Neural progenitor cell (in vitro differentiated cells): ENCODE measurements at regions not wholly inside any gene's neighbourhood (a gene's known extent, or its start where the extent isn't known, plus 50 kb on each side); places are given as distances from the start of the nearest gene placed in this dataset.
A peak's percentile ranks its signal among the peaks of the same experiment; 100 is the strongest.

Experiments used
- DNase-seq: peaks from one replicate; pipeline ENCODE4 v3.0.0-alpha.2; 2016; ENCODE audit warnings: low spot score
- H2AFZ ChIP-seq: fragments of 200-600 bp; sonication (generic); replicated peaks from 2 replicates; pipeline ENCODE4 v1.6.1; 2016; ENCODE audit warnings: antibody characterized with exemption
- H3F3A ChIP-seq: fragments of 200-600 bp; sonication (generic); 2 replicates; pipeline ENCODE4 v1.6.1; 2016; ENCODE audit warnings: antibody characterized with exemption, low read depth
- H3K27ac ChIP-seq: fragments of 200-600 bp; sonication (generic); 2 replicates; pipeline ENCODE4 v1.5.1; 2016; ENCODE audit warnings: mild to moderate bottlenecking
- H3K27me3 ChIP-seq: fragments of 200-600 bp; sonication (generic); 2 replicates; pipeline ENCODE4 v1.6.1; 2016; ENCODE audit warnings: mild to moderate bottlenecking, moderate library complexity
- H3K36me3 ChIP-seq: fragments of 200-600 bp; sonication (generic); 2 replicates; pipeline ENCODE4 v1.5.1; 2016
- H3K4me1 ChIP-seq: fragments of 200-600 bp; sonication (generic); 2 replicates; pipeline ENCODE4 v1.6.1; 2016; ENCODE audit warnings: mixed run types
- H3K4me2 ChIP-seq: fragments of 200-600 bp; sonication (generic); 2 replicates; pipeline ENCODE4 v1.6.1; 2016
- H3K4me3 ChIP-seq: fragments of 200-600 bp; sonication (generic); 2 replicates; pipeline ENCODE4 v1.5.1; 2016
- H3K79me2 ChIP-seq: fragments of 200-600 bp; sonication (generic); 2 replicates; pipeline ENCODE4 v1.6.1; 2016; ENCODE audit warnings: low read depth
- H3K9ac ChIP-seq: fragments of 200-600 bp; sonication (generic); 2 replicates; pipeline ENCODE4 v1.6.1; 2016
- H3K9me3 ChIP-seq: fragments of 200-600 bp; sonication (generic); 2 replicates; pipeline ENCODE4 v1.5.1; 2016; ENCODE audit warnings: low read depth
- H4K20me1 ChIP-seq: fragments of 200-600 bp; sonication (generic); 2 replicates; pipeline ENCODE4 v1.6.1; 2016; ENCODE audit warnings: low read depth
- H3K27ac Mint-ChIP-seq: 3 replicates; pipeline ENCODE4 v1.8.0; 2021; ENCODE audit warnings: mixed read lengths
- H3K27me3 Mint-ChIP-seq: 2 replicates; pipeline ENCODE4 v1.8.0; 2022; ENCODE audit warnings: low read depth, mild to moderate bottlenecking, inconsistent platforms, moderate library complexity, mixed read lengths; ENCODE audit not compliant: insufficient read depth
- H3K36me3 Mint-ChIP-seq: 3 replicates; pipeline ENCODE4 v1.8.0; 2021; ENCODE audit warnings: mixed read lengths
- H3K4me1 Mint-ChIP-seq: 3 replicates; pipeline ENCODE4 v1.8.0; 2021; ENCODE audit warnings: mixed read lengths
- H3K4me3 Mint-ChIP-seq: 3 replicates; pipeline ENCODE4 v1.8.0; 2021; ENCODE audit warnings: mild to moderate bottlenecking, moderate library complexity, mixed read lengths
- H3K9me3 Mint-ChIP-seq: 3 replicates; pipeline ENCODE4 v1.8.0; 2020; ENCODE audit warnings: mixed read lengths
- CTCF ChIP-seq: fragments of 200-600 bp; sonication (generic); IDR thresholded peaks from 2 replicates; pipeline ENCODE4 v1.5.1; 2017; ENCODE audit warnings: antibody characterized with exemption, mild to moderate bottlenecking
- EZH2 ChIP-seq: fragments of 200-600 bp; sonication (generic); IDR thresholded peaks from 2 replicates; pipeline ENCODE4 v1.6.1; 2017; ENCODE audit warnings: antibody characterized with exemption, mild to moderate bottlenecking, moderate library complexity
- EZH2phosphoT487 ChIP-seq: fragments of 200-600 bp; sonication (generic); IDR thresholded peaks from 2 replicates; pipeline ENCODE4 v1.6.1; 2017; ENCODE audit warnings: antibody characterized with exemption

- no peak overlapping the region for H3K9ac ChIP-seq
- H3K79me2 ChIP-seq = no peaks in the 10 kb centered on the region
- peaks cover 6% of the 10 kb centered on the region for H3F3A ChIP-seq
- no peaks in the 10 kb centered on the region for H3K9me3 ChIP-seq
- H3K4me1 Mint-ChIP-seq = peaks cover 23% of the 10 kb centered on the region
- H3K36me3 ChIP-seq = no peaks in the 10 kb centered on the region
- no peak for TF ChIP-seq EZH2
- TF ChIP-seq EZH2phosphoT487 = no peak
- no peak for TF ChIP-seq CTCF
- no peak overlapping the region for H3K27ac ChIP-seq
- H3K4me3 ChIP-seq = no peak overlapping the region
- no peak overlapping the region for H3K4me2 ChIP-seq
- H3K9me3 Mint-ChIP-seq = peaks cover 10% of the 10 kb centered on the region
- H3K4me1 ChIP-seq = peaks cover 11% of the 10 kb centered on the region
- no peak overlapping the region for H3K27ac Mint-ChIP-seq
- no peaks in the 10 kb centered on the region for H3K36me3 Mint-ChIP-seq
- no peak overlapping the region for H3K4me3 Mint-ChIP-seq
- DNase-seq = no peak
- H3K27me3 ChIP-seq = no peaks in the 10 kb centered on the region
- H3K27me3 Mint-ChIP-seq = peaks cover 11% of the 10 kb centered on the region
- no peaks in the 10 kb centered on the region for H4K20me1 ChIP-seq
- no peak overlapping the region for H2AFZ ChIP-seq
These were observed 170.0 kb downstream of the VEGFA start for GRCh38 chr6:43940071-43940392.

- Histone ChIP-seq H3K79me2 (no peaks in the 10 kb centered on the region), H4K20me1 (no peaks in the 10 kb centered on the region), H3K36me3 (no peaks in the 10 kb centered on the region), H3K27me3 (no peaks in the 10 kb centered on the region), H3F3A (peaks cover 6% of the 10 kb centered on the region), H3K27ac (no peak overlapping the region), H3K4me1 (peaks cover 11% of the 10 kb centered on the region), H3K4me3 (no peak overlapping the region), H2AFZ (no peak overlapping the region), H3K9ac (no peak overlapping the region), H3K4me2 (no peak overlapping the region), H3K9me3 (no peaks in the 10 kb centered on the region)
- Mint-ChIP-seq H3K4me1 (peaks cover 23% of the 10 kb centered on the region), H3K27ac (no peak overlapping the region), H3K36me3 (no peaks in the 10 kb centered on the region), H3K4me3 (no peak overlapping the region), H3K9me3 (peaks cover 5% of the 10 kb centered on the region), H3K27me3 (peaks cover 11% of the 10 kb centered on the region)
- DNase-seq = no peak
- no peak for TF ChIP-seq CTCF
- TF ChIP-seq EZH2phosphoT487 = no peak
- TF ChIP-seq EZH2 = no peak
These were observed 169.5 kb downstream of the VEGFA start for GRCh38 chr6:43939281-43940070.

GRCh38 chr6:43938178-43939105 lies 168.4 kb downstream of the VEGFA start:
- no peak overlapping the region for H3K4me3 Mint-ChIP-seq
- no peaks in the 10 kb centered on the region for H3K9me3 Mint-ChIP-seq
- Histone ChIP-seq H3K9me3 (no peaks in the 10 kb centered on the region), H3K4me3 (no peak overlapping the region), H3K27ac (no peak overlapping the region), H3K4me2 (no peak overlapping the region), H3K79me2 (no peaks in the 10 kb centered on the region), H3K9ac (no peak overlapping the region), H3K36me3 (no peaks in the 10 kb centered on the region), H3K4me1 (peaks cover 15% of the 10 kb centered on the region), H2AFZ (no peak overlapping the region), H4K20me1 (no peaks in the 10 kb centered on the region), H3K27me3 (no peaks in the 10 kb centered on the region), H3F3A (peaks cover 6% of the 10 kb centered on the region)
- TF ChIP-seq EZH2 = no peak
- TF ChIP-seq CTCF = no peak
- TF ChIP-seq EZH2phosphoT487 = no peak
- peaks cover 25% of the 10 kb centered on the region for H3K4me1 Mint-ChIP-seq
- H3K27me3 Mint-ChIP-seq = peaks cover 7% of the 10 kb centered on the region
- no peak for DNase-seq
- H3K36me3 Mint-ChIP-seq = no peaks in the 10 kb centered on the region
- peak overlapping the region; percentile 78 for H3K27ac Mint-ChIP-seq
